HG03354 (cell line): ENCODE measurements at regions not wholly inside any gene's neighbourhood (a gene's known extent, or its start where the extent isn't known, plus 50 kb on each side); places are given as distances from the start of the nearest gene placed in this dataset.
"Not testable (repeated sequence)": the region's sequence is repeated elsewhere in the genome, so short reads cannot be mapped to it uniquely, and the experiment has no call there.

Source experiments
- ATAC-seq: cut with Tn5 transposase; IDR thresholded peaks from one replicate; pipeline ENCODE4 v1.9.1; 2021; ENCODE audit warnings: mild to moderate bottlenecking; ENCODE audit not compliant: unreplicated experiment, poor library complexity, severe bottlenecking

DNA sequence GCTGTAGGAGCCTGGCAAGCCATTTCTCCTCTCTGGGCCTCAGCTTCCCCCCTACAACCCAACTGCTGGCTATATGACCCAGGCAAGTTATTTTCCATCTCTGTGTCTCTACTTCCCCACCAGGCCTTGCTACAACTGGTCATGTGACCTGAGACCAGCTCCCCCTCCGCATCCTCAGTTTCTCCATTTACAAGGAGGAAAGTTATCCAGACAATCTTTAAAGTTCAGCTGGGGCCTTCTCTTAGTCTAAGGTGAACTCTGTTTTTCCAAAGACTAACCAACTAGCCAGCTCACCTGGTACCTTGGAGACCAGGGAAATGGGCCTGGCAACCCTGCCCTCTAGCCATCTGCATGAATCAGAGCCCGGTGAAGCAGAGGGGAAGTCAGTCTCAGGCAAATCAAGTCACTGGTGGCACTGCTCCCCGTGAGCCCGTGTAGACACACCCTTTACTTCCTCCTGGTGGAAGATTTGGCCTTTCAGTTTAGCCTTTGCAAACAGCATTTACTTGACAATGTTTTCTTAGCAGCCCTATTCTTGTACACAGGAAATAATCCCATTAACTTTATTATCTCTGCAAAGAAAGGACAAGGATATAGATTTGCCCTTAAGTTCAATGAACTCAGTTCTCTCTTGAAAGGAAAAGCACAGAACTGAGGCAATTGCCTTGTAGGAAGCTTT lies 157.7 kb downstream of the VEGFA start:
- no peak for ATAC-seq

DNA sequence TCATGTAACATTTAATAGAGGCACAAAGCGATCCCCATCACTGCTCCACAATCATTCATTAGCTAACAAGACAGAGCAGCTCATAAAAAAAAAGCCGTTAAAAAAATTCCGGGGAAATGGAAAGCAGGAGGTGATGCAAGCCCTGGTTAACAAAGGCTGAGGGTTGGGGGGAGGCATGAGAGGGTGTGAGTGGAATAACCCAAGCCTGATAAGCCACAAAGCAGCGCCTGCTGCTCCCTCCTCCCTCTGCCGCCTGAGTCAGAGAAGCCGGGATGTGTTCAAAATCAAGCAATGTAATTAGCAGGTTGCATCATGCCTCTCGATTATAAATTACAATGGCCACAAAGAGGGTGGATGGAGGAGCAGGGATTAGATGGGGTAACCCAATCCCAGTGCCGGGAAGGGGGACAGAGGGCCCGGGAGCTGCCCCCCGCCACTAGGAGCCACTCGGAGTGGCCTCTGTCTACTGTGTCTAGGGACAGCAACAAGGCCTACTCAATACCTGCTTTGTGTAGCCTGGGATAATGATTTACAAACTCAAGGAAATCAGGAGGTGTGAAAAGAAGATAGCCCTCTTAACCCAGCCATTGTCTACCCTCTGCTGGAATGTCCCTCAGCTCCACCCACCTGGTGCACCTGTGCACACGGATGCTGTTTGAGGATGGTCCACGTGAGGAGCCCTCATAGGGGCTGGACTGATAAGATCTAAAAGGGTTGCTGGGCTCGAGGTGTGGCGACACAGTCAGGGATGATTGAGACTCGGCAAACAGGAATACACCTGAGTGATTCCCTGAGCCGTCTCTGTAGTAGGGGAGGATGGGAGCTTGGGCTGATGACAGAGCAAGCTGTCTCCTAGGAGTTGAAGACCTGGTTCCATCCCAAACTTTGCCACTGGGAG lies 156.9 kb downstream of the VEGFA start:
- ATAC-seq = no peak

DNA sequence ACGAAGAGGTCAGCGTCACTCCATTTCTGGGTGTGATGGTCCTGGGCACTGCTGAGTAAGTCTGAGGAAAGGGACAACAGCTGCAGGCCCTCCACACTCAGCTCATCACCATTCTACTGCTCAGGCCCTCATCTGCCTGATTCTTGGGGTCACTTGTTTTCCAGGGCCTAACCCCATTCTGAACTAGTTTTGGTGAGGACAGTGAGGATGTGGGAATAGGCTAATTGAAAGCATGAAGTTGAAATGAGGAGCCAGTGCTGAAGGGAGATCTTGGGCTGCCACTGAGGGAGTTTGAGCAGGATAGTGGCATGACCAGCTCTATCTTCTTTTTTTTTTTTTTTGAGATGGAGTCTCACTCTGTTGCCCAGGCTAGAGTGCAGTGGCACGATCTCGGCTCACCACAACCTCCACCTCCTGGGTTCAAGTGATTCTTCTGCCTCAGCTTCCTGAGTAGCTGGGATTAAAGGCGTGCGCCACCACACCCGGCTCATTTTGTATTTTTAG lies 155.7 kb downstream of the VEGFA start:
- not testable (repeated sequence) for ATAC-seq

DNA sequence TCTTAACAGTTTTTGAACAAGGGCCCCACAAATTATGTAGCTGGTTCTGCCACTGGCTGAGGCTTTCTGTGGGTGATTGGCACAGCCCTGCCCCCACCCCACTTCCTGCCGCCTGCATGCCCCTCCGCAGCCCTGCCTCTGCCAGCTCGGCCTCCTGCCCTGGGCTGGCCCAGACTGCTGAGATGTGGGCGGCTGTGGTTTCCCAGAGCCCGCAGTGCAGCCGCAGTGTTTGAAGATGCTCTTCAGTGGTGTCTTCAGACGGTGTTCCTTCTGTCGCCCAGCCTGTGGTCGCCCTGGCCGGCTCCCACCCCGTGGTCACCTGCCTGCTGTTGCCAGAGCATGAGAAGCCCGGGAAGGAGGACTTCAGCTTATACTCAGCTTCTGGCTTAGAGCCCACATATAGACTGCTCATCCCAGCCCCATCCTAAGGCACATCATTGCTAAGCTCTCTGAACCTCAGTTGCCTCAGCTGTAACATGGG lies 154.3 kb downstream of the VEGFA start:
- ATAC-seq = no peak

DNA sequence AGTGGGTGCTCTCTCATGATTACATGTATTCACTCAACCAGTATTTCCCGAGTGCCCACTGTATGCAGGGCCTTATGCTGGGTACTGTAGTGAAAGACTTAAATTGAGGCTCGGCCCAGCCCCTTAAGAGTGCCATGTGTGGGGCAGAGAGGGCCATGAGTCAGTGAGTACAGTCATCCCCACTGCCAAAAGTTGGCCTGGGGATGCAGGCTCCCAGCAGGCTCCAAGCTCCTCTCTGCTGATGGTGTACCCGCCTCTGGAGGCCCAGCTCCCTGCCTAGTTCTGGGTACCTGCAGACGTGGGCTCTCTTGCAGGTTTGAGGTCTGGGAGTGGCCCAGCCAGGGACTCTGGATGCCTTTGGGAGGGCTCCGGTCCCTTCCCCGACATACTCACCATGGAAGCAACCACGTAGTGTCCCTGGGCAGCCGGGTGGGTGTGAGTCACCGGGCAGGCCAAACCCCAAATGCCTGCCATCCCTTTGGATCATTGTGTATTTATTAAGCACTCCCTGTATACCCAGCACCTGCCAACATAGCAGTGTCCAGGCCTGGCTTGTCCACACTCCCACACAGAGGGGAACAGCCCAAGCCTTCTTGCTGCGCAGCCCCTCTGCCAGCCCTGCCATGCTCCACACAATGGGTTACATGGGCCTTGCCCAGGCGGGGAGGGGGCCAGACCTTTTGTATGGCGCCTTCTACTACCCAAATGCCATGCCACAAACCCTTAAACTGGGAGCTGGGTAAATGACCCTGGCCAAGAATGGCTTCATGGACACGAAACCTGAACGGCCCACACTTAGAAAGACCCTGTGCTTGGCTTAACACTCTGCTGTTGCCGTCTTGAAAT lies 153.6 kb downstream of the VEGFA start:
- no peak for ATAC-seq

- no peak for ATAC-seq
Observed at GRCh38 chr6:43922426-43923375, 152.7 kb downstream of the VEGFA start.

DNA sequence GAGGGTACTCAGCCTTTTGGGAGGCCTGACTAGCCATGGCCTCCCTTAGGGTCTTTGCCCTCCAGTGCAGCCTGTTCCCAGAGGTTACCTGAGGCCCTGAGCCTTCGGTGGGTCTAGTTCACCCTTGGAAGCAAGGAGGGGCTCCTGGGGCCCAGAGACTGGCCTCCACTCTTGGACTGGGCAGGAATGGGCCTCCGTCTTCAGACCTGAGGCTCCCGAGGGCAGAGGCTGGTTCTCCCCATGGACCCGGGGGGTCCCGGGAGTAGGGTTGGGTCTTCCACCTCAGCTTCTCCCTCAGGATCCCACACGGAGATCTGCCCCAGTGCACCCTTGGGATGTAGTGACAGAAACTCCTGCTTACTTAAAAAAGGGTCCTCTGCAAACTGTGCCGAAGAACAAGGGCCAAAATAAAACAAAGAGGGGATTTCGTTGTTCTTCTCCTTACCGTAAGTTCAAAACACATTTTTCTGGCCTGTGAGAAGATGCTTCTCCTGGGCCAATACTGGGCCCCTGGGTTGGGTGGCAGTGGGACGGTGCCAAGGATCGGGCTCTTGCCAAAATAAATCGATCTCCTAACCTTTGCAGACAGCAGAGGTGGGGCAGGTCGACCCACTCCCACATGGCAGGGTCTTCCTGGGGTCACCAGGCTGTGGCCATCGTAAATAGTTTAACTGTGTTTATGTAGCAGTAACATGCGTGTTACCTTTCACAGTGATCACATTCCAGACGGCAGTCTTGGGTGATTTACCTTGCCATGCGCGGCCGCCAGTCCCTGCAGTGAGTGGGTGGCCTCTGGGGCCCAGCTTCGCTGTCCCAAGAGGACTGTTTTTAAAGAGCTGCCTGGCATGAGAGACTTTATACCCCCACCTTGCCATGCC lies 151.8 kb downstream of the VEGFA start:
- no peak for ATAC-seq

DNA sequence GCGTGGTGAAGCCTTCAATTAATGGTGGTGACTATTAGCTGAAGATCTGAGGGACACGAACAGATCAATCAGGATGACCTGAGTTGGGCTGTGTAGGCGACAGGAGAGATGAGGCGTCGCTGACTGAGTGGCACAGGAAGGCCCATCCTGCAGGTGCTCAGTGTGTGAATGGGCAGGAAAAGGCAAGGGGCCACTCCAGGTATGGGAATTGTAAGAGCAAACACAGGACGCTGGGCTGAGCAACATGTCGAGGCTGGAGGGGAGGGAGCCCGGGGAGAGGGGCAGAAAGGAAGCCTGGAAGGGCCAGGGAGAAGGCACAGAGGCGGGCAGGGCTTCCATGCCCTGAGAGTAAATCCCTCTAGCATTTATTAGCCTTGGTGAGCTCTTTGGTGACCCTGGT lies 151.0 kb downstream of the VEGFA start:
- ATAC-seq = no peak

DNA sequence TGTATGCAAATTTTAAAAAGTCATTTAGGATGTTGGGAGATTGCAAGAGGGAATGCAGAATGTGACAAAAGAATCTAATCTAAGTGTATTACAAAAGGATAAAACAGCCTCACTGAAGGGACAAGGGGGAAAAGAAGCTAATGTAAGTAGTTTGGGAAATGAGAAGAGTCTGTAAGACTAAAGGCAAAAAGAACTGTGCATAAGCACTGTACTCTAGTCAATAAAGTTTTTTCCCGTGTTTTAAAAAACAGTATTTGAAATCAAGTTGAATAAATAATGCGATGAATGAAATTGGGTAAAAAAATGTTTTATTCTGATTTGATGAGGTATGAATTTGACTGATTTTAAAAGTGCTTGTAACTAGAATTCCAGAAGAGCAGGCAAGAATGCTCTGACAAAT lies 149.8 kb downstream of the VEGFA start:
- no peak for ATAC-seq

GRCh38 chr6:43917878-43918382 lies 147.9 kb downstream of the VEGFA start:
- no peak for ATAC-seq

- no peak for ATAC-seq
Observed at GRCh38 chr6:43916924-43917877, 147.2 kb downstream of the VEGFA start.

DNA sequence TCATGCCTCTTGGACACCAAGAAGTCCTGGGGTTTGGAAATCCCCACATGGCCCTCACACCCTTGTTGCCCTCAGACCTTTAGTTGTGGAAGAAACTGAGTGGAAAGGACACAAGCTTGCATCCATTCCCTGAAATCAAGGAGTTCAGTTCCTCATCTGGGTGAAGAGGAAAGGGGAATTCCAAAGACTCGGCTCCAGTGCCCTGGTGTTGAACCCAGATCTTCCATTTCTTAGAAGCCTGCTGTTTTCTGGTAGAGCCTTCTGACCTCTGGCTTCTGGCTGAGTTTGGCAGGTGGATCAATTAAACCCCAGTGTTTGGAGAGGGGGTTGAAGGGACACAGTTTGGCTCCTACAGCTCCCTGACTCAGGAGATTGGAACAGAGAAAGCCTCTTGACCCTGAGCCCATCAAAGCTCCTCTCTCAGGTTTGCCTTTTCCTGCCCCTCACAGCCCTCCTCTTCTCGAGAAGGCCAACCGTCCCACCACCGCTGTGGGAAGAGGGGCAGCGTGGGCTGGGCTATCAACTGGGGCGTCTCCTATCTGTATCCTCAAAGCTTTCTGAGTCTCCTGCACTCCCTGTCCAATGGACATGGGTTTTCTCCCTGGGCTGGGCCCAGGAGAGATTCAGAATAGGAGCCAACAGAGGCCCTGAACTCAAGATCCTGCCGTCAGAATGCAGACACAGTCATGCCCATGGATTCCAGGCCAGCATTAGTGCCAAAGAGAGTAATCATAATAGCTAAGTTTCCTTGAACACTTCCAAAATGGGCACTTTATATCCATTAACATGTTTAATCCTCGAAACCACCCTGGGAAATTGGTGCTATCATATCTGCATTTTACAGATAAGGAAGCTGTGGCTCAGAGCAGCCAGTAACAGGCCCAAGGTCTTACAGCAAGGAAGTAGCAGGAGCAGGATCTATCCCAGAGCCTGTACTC lies 146.2 kb downstream of the VEGFA start:
- no peak for ATAC-seq

- ATAC-seq = no peak
Observed at GRCh38 chr6:43915208-43915869, 145.3 kb downstream of the VEGFA start.

DNA sequence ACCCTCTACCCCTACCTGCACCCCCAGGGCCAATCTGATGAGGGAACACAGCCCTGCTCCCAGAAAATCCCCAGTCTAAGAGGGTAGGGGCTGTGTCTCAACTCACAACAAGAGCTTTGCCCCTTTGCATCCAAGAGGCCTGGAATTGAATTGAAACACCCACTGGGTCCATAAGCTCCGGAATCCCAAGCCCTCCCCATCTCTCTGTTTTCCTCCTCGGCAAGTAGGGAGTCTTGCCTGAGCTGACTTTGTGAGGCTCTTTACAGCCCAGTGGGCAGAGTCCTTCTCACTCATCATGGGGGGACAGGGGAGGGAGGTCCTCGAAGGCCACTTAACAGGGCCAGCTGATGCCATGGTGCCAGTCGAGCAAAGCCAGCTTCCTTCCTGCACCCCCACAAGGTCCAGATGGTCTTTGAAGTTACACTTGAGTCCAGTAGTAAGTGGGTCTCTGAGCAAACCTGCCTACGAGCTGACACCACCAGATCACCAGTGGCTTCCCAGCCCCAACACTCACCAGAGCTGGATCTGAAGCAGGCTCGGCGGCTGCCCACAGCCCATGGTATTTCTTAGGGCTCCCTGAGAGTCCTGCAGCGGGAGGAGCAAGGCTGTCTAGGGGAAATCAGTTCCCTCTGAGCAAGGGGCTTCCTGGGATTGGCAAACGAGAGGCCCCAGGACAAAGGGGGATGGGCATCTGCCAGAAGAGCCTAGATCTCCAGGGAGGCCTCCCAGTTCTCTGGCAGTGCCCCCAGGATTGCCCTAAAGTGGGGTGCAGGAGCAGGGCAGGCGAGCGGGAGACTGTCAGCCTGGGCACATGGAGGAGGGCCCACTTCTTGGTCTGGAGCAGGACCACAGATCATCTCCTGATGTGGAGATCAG lies 144.5 kb downstream of the VEGFA start:
- ATAC-seq = no peak
